ENCODE measurements at regions not wholly inside any gene's neighbourhood (a gene's known extent, or its start where the extent isn't known, plus 50 kb on each side); places are given as distances from the start of the nearest gene placed in this dataset.

DNA sequence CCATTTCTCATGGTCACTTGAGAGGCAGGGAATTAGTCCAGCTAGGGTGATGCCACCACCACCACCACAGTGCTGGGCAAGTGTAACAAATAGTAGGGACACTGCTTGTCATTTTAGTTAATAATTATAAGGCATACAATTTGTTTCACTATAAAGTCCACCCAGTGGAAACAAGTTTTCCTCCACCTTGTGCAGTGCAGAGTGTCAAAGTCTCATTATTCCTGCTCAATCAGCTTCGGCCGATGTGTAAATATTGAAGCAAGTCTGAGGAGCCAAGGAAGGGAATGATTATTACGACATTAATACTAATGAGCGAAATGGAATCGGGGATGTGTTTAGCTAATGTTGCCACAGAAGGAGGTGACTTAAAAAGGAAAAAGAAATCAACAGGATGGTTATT, 340.4 kb downstream of the NKX6-1 start:
- Histone ChIP-seq H3K27me3 (ENCODE audit: low read depth, low read length) (peaks cover 14% of the 10 kb centered on the region), H3K4me3 (ENCODE audit: low read length) (no peak overlapping the region), H3K36me3 (replicated peaks; ENCODE audit: low read depth, low read length) (no peaks in the 10 kb centered on the region), H3K4me1 (ENCODE audit: low read length) (no peaks in the 10 kb centered on the region), H2AFZ (ENCODE audit: low read depth, low read length) (no peak overlapping the region), H3K27ac (ENCODE audit: low read length) (no peak overlapping the region), H3K79me2 (ENCODE audit: low read length) (no peaks in the 10 kb centered on the region), H3K4me2 (ENCODE audit: low read length) (no peak overlapping the region), H4K20me1 (ENCODE audit: insufficient read depth, low read length) (no peaks in the 10 kb centered on the region), H3K9ac (ENCODE audit: low read length) (no peak overlapping the region), H3K9me3 (ENCODE audit: insufficient read depth, low read length) (no peaks in the 10 kb centered on the region)
- TF ChIP-seq EZH2phosphoT487 (IDR thresholded peaks at IDR 0.05; ENCODE audit: low read depth): no peak
- TF ChIP-seq, protein P1, sequence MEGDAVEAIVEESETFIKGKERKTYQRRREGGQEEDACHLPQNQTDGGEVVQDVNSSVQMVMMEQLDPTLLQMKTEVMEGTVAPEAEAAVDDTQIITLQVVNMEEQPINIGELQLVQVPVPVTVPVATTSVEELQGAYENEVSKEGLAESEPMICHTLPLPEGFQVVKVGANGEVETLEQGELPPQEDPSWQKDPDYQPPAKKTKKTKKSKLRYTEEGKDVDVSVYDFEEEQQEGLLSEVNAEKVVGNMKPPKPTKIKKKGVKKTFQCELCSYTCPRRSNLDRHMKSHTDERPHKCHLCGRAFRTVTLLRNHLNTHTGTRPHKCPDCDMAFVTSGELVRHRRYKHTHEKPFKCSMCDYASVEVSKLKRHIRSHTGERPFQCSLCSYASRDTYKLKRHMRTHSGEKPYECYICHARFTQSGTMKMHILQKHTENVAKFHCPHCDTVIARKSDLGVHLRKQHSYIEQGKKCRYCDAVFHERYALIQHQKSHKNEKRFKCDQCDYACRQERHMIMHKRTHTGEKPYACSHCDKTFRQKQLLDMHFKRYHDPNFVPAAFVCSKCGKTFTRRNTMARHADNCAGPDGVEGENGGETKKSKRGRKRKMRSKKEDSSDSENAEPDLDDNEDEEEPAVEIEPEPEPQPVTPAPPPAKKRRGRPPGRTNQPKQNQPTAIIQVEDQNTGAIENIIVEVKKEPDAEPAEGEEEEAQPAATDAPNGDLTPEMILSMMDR (IDR thresholded peaks at IDR 0.05; ENCODE audit: low read depth, low read length): no peak

DNA sequence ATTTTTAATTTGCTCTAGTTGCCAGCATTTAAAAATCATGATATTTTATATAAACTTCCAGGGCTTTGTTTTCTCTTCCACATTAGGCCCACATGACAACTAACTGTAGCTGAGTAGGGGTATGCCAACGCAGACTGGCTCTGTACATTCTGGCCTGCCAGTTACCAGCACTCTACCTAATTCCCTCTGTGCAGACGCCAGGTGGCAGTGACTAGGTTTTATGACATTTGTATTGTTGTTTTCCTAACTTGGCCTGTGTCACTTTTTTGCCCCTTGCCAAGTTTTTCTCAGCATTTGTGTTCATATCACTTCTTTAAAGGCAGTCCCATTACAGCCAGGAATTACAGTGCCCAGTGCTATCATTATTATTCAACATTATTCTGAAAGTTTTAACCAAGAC, 347.5 kb downstream of the NKX6-1 start:
- no peaks in the 10 kb centered on the region for H3K27me3 ChIP-seq (ENCODE audit: low read depth, low read length)
- no peak overlapping the region for H3K4me2 ChIP-seq (ENCODE audit: low read length)
- no peaks in the 10 kb centered on the region for H3K36me3 ChIP-seq (replicated peaks; ENCODE audit: low read depth, low read length)
- TF ChIP-seq EZH2phosphoT487 (IDR thresholded peaks at IDR 0.05; ENCODE audit: low read depth): no peak
- TF ChIP-seq, protein P1 (IDR thresholded peaks at IDR 0.05; ENCODE audit: low read depth, low read length): peak; percentile 60
- H3K9ac ChIP-seq (ENCODE audit: low read length): no peak overlapping the region
- no peak overlapping the region for H3K27ac ChIP-seq (ENCODE audit: low read length)
- no peaks in the 10 kb centered on the region for H4K20me1 ChIP-seq (ENCODE audit: insufficient read depth, low read length)
- H2AFZ ChIP-seq (ENCODE audit: low read depth, low read length): no peak overlapping the region
- H3K4me1 ChIP-seq (ENCODE audit: low read length): peaks cover 2% of the 10 kb centered on the region; the same call in 1 of the 2 replicates
- no peak overlapping the region for H3K4me3 ChIP-seq (ENCODE audit: low read length)
- H3K79me2 ChIP-seq (ENCODE audit: low read length): no peaks in the 10 kb centered on the region
- H3K9me3 ChIP-seq (ENCODE audit: insufficient read depth, low read length): no peaks in the 10 kb centered on the region

DNA sequence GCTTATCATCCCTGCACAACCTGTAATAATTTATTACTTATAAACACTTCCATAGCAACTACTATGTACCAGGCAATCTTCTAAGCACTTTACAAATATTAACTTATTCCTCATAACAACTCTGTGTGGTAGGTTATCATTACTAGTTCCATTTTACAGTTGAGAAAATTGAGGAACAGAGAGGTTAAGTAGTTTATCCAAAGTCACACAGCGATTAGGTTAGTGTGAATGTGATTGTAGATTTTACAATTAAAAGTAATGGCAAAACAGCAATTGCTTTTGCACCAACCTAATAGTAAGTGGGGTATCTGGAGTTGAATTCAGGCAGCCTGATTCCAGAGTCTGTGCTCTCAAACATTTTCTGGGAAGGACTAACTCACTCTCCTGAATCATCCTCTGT, 348.9 kb downstream of the NKX6-1 start:
- no peak overlapping the region for H3K4me2 ChIP-seq (ENCODE audit: low read length)
- H3K36me3 ChIP-seq (replicated peaks; ENCODE audit: low read depth, low read length): no peaks in the 10 kb centered on the region
- TF ChIP-seq EZH2phosphoT487 (IDR thresholded peaks at IDR 0.05; ENCODE audit: low read depth): no peak
- TF ChIP-seq, protein P1 (IDR thresholded peaks at IDR 0.05; ENCODE audit: low read depth, low read length): no peak
- no peaks in the 10 kb centered on the region for H4K20me1 ChIP-seq (ENCODE audit: insufficient read depth, low read length)
- peaks cover 10% of the 10 kb centered on the region; the same call in 1 of the 2 replicates for H3K4me1 ChIP-seq (ENCODE audit: low read length)
- H3K79me2 ChIP-seq (ENCODE audit: low read length): no peaks in the 10 kb centered on the region
- no peaks in the 10 kb centered on the region for H3K9me3 ChIP-seq (ENCODE audit: insufficient read depth, low read length)
- no peak overlapping the region for H3K4me3 ChIP-seq (ENCODE audit: low read length)
- H3K27ac ChIP-seq (ENCODE audit: low read length): no peak overlapping the region
- H3K27me3 ChIP-seq (ENCODE audit: low read depth, low read length): no peaks in the 10 kb centered on the region
- no peak overlapping the region for H3K9ac ChIP-seq (ENCODE audit: low read length)
- no peak overlapping the region for H2AFZ ChIP-seq (ENCODE audit: low read depth, low read length)

DNA sequence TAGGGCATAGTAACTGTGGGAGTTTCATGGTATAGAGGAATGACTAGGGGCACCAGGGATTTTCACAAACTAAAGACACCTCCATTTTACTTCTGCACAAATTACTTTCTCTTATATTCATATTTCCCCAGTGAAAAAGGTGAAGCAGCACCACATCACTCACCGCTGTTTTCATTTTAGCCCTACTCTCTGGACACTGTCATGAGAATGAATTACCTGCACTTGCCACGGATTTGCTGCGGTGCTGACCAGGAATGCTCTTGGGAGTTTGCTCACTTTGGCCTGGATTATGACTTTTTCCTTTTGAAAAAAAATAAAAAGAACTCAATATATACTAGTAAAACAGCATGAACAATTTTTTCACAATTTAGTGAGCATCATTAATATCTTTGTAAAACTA, 351.3 kb downstream of the NKX6-1 start:
- Histone ChIP-seq H3K9ac (ENCODE audit: low read length) (no peak overlapping the region), H3K4me3 (ENCODE audit: low read length) (no peak overlapping the region), H3K27me3 (ENCODE audit: low read depth, low read length) (no peaks in the 10 kb centered on the region), H3K9me3 (ENCODE audit: insufficient read depth, low read length) (no peaks in the 10 kb centered on the region), H2AFZ (ENCODE audit: low read depth, low read length) (no peak overlapping the region), H3K4me2 (ENCODE audit: low read length) (no peak overlapping the region), H3K36me3 (replicated peaks; ENCODE audit: low read depth, low read length) (no peaks in the 10 kb centered on the region), H4K20me1 (ENCODE audit: insufficient read depth, low read length) (no peaks in the 10 kb centered on the region), H3K4me1 (ENCODE audit: low read length) (peaks cover 10% of the 10 kb centered on the region; the same call in 1 of the 2 replicates), H3K79me2 (ENCODE audit: low read length) (no peaks in the 10 kb centered on the region), H3K27ac (ENCODE audit: low read length) (no peak overlapping the region)
- no peak for TF ChIP-seq EZH2phosphoT487 (IDR thresholded peaks at IDR 0.05; ENCODE audit: low read depth)
- TF ChIP-seq, protein P1 (IDR thresholded peaks at IDR 0.05; ENCODE audit: low read depth, low read length): no peak

All from OCI-LY3 (cell line).